ENCODE measurements at regions not wholly inside any gene's neighbourhood (a gene's known extent, or its start where the extent isn't known, plus 50 kb on each side); places are given as distances from the start of the nearest gene placed in this dataset.

- H3K4me1 ChIP-seq = no peaks in the 10 kb centered on the region
- H3K27ac ChIP-seq = no peak overlapping the region
- no peak for TF ChIP-seq EP300 (IDR thresholded peaks at IDR 0.05; ENCODE audit: low read depth)
- TF ChIP-seq POLR2AphosphoS5 (IDR thresholded peaks at IDR 0.05) = no peak
- TF ChIP-seq CTCF (IDR thresholded peaks at IDR 0.05) = no peak
- no peak for TF ChIP-seq POLR2A (IDR thresholded peaks at IDR 0.05)
- no peaks in the 10 kb centered on the region for H3K27me3 ChIP-seq
- WGBS, 2 donors (ENCODE audit: low coverage in 1 of 2) = 87% methylated on average over 7 of the region's 7 CpGs; no CpG with 5 or more reads in 1 of the 2 donors
- intact Hi-C loops (cut with DNase I; ENCODE audit: low total_unique reads) (no loop called here), in situ Hi-C loops (cut with MboI; ENCODE audit: low pct_ligation_motif_present in 1 of 4, low pct_unique_long_range_greater_than_20kb in 1 of 4, low sequenced_read_pairs in 3 of 4) (no loop called here)
- DNase-seq = no peak
- H3K4me3 ChIP-seq = no peak overlapping the region
- H3K9me3 ChIP-seq = no peaks in the 10 kb centered on the region
- no peaks in the 10 kb centered on the region for H3K36me3 ChIP-seq
These were observed 72.0 kb upstream of the DHRSX start for GRCh38 chrX:2572740-2573139.

DNA sequence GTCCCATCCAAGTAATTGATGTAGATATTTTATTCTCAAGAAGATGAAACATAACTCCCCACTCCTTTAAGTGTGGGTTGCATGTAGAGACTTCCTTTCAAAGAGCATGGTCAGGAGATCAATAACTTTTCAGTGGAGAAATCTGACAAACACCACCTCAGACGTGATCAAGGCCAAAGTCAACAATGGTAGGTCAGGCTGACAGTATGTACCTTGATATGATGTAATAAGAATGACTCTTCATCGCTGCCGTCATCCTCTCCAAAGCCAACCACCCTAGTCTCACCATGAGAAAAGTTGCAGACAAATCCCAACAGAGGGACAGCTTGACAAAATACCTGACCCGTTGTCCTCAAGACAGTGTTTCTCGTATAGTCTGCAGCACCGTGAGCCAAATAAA, 67.3 kb upstream of the DHRSX start:
- no peaks in the 10 kb centered on the region for H3K36me3 ChIP-seq
- WGBS, 2 donors (ENCODE audit: low coverage in 1 of 2) = 80 to 84% methylated on average over 6 of the region's 6 CpGs
- no peaks in the 10 kb centered on the region for H3K27me3 ChIP-seq
- intact Hi-C loops (cut with DNase I; ENCODE audit: low total_unique reads) (no loop called here), in situ Hi-C loops (cut with MboI; ENCODE audit: low pct_ligation_motif_present in 1 of 4, low pct_unique_long_range_greater_than_20kb in 1 of 4, low sequenced_read_pairs in 3 of 4) (no loop called here)
- H3K27ac ChIP-seq = no peak overlapping the region
- H3K4me1 ChIP-seq = no peaks in the 10 kb centered on the region
- no peak for DNase-seq
- H3K4me3 ChIP-seq = no peak overlapping the region
- H3K9me3 ChIP-seq = no peaks in the 10 kb centered on the region
- no peak for TF ChIP-seq POLR2A (IDR thresholded peaks at IDR 0.05)
- TF ChIP-seq EP300 (IDR thresholded peaks at IDR 0.05; ENCODE audit: low read depth) = no peak
- no peak for TF ChIP-seq CTCF (IDR thresholded peaks at IDR 0.05)

GRCh38 chrX:2566055-2566454, 65.3 kb upstream of the DHRSX start:
- H3K4me3 ChIP-seq = no peak overlapping the region
- 17 to 84% methylated on average over 1 to 8 of the region's 8 CpGs for WGBS, 2 donors (ENCODE audit: low coverage in 1 of 2)
- in situ Hi-C loops (cut with MboI; ENCODE audit: low pct_ligation_motif_present in 1 of 4, low pct_unique_long_range_greater_than_20kb in 1 of 4, low sequenced_read_pairs in 3 of 4) (no loop called here), intact Hi-C loops (cut with DNase I; ENCODE audit: low total_unique reads) (no loop called here)
- H3K4me1 ChIP-seq = no peaks in the 10 kb centered on the region
- no peaks in the 10 kb centered on the region for H3K27me3 ChIP-seq
- DNase-seq = no peak
- no peak overlapping the region for H3K27ac ChIP-seq
- no peak for TF ChIP-seq POLR2A (IDR thresholded peaks at IDR 0.05)
- no peaks in the 10 kb centered on the region for H3K36me3 ChIP-seq
- H3K9me3 ChIP-seq = no peaks in the 10 kb centered on the region

DNA sequence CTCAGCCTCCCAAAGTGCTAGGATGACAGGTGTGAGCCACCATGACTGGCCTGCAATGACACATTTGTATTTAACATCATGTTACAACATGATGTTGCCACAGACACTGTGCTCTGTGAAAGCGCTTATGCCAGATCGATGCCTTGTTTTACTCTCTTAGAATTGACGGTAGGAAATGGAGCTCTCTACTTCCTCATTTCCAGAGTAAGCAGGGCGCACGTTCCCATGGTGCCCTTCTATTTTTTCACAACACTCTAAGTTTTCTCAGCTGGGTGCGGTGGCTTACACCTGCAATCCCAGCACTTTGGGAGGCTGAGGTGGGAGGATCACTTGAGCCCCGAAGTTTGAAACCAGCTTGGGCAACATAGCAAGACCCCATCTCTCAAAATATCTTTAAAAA, 60.7 kb upstream of the DHRSX start:
- Histone ChIP-seq H3K4me1 (no peaks in the 10 kb centered on the region), H3K4me3 (no peak overlapping the region), H3K36me3 (no peaks in the 10 kb centered on the region), H3K27ac (no peak overlapping the region), H3K9me3 (no peaks in the 10 kb centered on the region), H3K27me3 (no peaks in the 10 kb centered on the region)
- in situ Hi-C loops (cut with MboI; ENCODE audit: low pct_ligation_motif_present in 1 of 4, low pct_unique_long_range_greater_than_20kb in 1 of 4, low sequenced_read_pairs in 3 of 4) = no loop called here
- intact Hi-C loops (cut with DNase I; ENCODE audit: low total_unique reads) = no loop called here
- 70 to 73% methylated on average over 5 to 7 of the region's 7 CpGs for WGBS, 2 donors (ENCODE audit: low coverage in 1 of 2)
- TF ChIP-seq EP300 (IDR thresholded peaks at IDR 0.05; ENCODE audit: low read depth) (no peak), POLR2AphosphoS5 (IDR thresholded peaks at IDR 0.05) (no peak), CTCF (IDR thresholded peaks at IDR 0.05) (no peak), POLR2A (IDR thresholded peaks at IDR 0.05) (no peak)
- no peak for DNase-seq

GRCh38 chrX:2559124-2559523, 58.3 kb upstream of the DHRSX start:
- no peak for DNase-seq
- Histone ChIP-seq H3K4me3 (no peak overlapping the region), H3K27ac (no peak overlapping the region), H3K36me3 (no peaks in the 10 kb centered on the region), H3K4me1 (no peaks in the 10 kb centered on the region), H3K9me3 (no peaks in the 10 kb centered on the region), H3K27me3 (no peaks in the 10 kb centered on the region)
- in situ Hi-C loops (cut with MboI; ENCODE audit: low pct_ligation_motif_present in 1 of 4, low pct_unique_long_range_greater_than_20kb in 1 of 4, low sequenced_read_pairs in 3 of 4) = no loop called here
- 52 to 63% methylated on average over 3 of the region's 3 CpGs for WGBS, 2 donors (ENCODE audit: low coverage in 1 of 2)
- TF ChIP-seq EP300 (IDR thresholded peaks at IDR 0.05; ENCODE audit: low read depth) = no peak
- no peak for TF ChIP-seq CTCF (IDR thresholded peaks at IDR 0.05)
- no peak for TF ChIP-seq POLR2AphosphoS5 (IDR thresholded peaks at IDR 0.05)
- no peak for TF ChIP-seq POLR2A (IDR thresholded peaks at IDR 0.05)
- intact Hi-C loops (cut with DNase I; ENCODE audit: low total_unique reads) = no loop called here
